Subcutaneous abdominal adipose tissue (tissue), 5 donors: ENCODE measurements at regions not wholly inside any gene's neighbourhood (a gene's known extent, or its start where the extent isn't known, plus 50 kb on each side); places are given as distances from the start of the nearest gene placed in this dataset.

Experiments
- H3K27ac ChIP-seq: one replicate; pipeline ENCODE4 v1.7.0; 2013; ENCODE audit warnings: low read depth, mild to moderate bottlenecking, inconsistent platforms, low read length, moderate library complexity
- H3K27me3 ChIP-seq, 5 donors: one replicate each; pipeline ENCODE4 v1.7.0; 2013; ENCODE audit warnings: low read length in 5 of 5, inconsistent platforms in 1 of 5; ENCODE audit not compliant: control insufficient read depth in 5 of 5, insufficient read depth in 4 of 5
- H3K36me3 ChIP-seq, 5 donors: one replicate each; pipeline ENCODE4 v1.7.0; 2013; ENCODE audit warnings: low read length in 5 of 5; ENCODE audit not compliant: control insufficient read depth in 5 of 5, insufficient read depth in 5 of 5
- H3K4me1 ChIP-seq, 5 donors: one replicate each; pipeline ENCODE4 v1.7.0; 2013; ENCODE audit warnings: low read length in 5 of 5, mild to moderate bottlenecking in 3 of 5, moderate library complexity in 1 of 5; ENCODE audit not compliant: control insufficient read depth in 5 of 5, insufficient read depth in 5 of 5
- H3K4me3 ChIP-seq, 5 donors: one replicate each; pipeline ENCODE4 v1.7.0; 2013; ENCODE audit warnings: low read length in 5 of 5, low read depth in 1 of 5
- H3K9ac ChIP-seq, 5 donors: one replicate each; pipeline ENCODE4 v1.7.0; 2013; ENCODE audit warnings: low read length in 5 of 5, mild to moderate bottlenecking in 4 of 5, moderate library complexity in 3 of 5
- H3K9me3 ChIP-seq, 5 donors: one replicate each; pipeline ENCODE4 v1.7.0; 2013; ENCODE audit warnings: low read length in 5 of 5; ENCODE audit not compliant: control insufficient read depth in 5 of 5
- donor health status: healthy.
- donor health status: healthy.
- donor health status: healthy.
- donor health status: healthy.
- donor health status: healthy.

GRCh38 chr1:2921970-2922686 lies 99.1 kb upstream of the ACTRT2 start:
- Histone ChIP-seq H3K27me3 (peaks cover 13 to 57% (median 44%) of the 10 kb centered on the region in 5 donors), H3K9me3 (no peaks in the 10 kb centered on the region), H3K4me1 (peaks cover 0 to 6% (median 0%) of the 10 kb centered on the region in 5 donors), H3K9ac (no peak overlapping the region), H3K27ac (no peak overlapping the region), H3K36me3 (no peaks in the 10 kb centered on the region), H3K4me3 (no peak overlapping the region)

GRCh38 chr1:2923351-2923750 lies 97.9 kb upstream of the ACTRT2 start:
- Histone ChIP-seq H3K27me3 (peaks cover 22 to 62% (median 46%) of the 10 kb centered on the region in 5 donors), H3K4me3 (no peak overlapping the region), H3K4me1 (peaks cover 0 to 6% (median 0%) of the 10 kb centered on the region in 5 donors), H3K9ac (no peak overlapping the region), H3K27ac (no peak overlapping the region), H3K36me3 (no peaks in the 10 kb centered on the region), H3K9me3 (no peaks in the 10 kb centered on the region)

- Histone ChIP-seq H3K9ac (no peak overlapping the region), H3K36me3 (no peaks in the 10 kb centered on the region), H3K9me3 (peaks cover 0 to 3% (median 0%) of the 10 kb centered on the region in 5 donors), H3K27me3 (peaks cover 36 to 73% (median 58%) of the 10 kb centered on the region in 5 donors), H3K4me1 (peaks cover 0 to 6% (median 0%) of the 10 kb centered on the region in 5 donors), H3K27ac (no peak overlapping the region), H3K4me3 (no peak overlapping the region)
Observed at GRCh38 chr1:2925291-2925690, 96.0 kb upstream of the ACTRT2 start.

GRCh38 chr1:2925918-2926317 lies 95.3 kb upstream of the ACTRT2 start:
- H3K27ac ChIP-seq = no peak overlapping the region
- H3K4me1 ChIP-seq = peaks cover 0 to 6% (median 0%) of the 10 kb centered on the region in 5 donors
- H3K9ac ChIP-seq = no peak overlapping the region
- peaks cover 0 to 3% (median 0%) of the 10 kb centered on the region in 5 donors for H3K9me3 ChIP-seq
- peaks cover 40 to 73% (median 58%) of the 10 kb centered on the region in 5 donors for H3K27me3 ChIP-seq
- H3K36me3 ChIP-seq = no peaks in the 10 kb centered on the region
- no peak overlapping the region for H3K4me3 ChIP-seq

- H3K4me1 ChIP-seq = peaks cover 0 to 6% (median 0%) of the 10 kb centered on the region in 5 donors
- no peaks in the 10 kb centered on the region for H3K36me3 ChIP-seq
- peaks cover 46 to 74% (median 64%) of the 10 kb centered on the region in 5 donors for H3K27me3 ChIP-seq
- peaks cover 0 to 3% (median 0%) of the 10 kb centered on the region in 5 donors for H3K9me3 ChIP-seq
- H3K9ac ChIP-seq = no peak overlapping the region
- no peak overlapping the region for H3K27ac ChIP-seq
- no peak overlapping the region for H3K4me3 ChIP-seq
Observed at GRCh38 chr1:2926447-2927055, 94.7 kb upstream of the ACTRT2 start.

GRCh38 chr1:2927393-2928360 lies 93.6 kb upstream of the ACTRT2 start:
- H3K4me1 ChIP-seq = peaks cover 0 to 6% (median 0%) of the 10 kb centered on the region in 5 donors
- peaks cover 53 to 77% (median 66%) of the 10 kb centered on the region in 5 donors for H3K27me3 ChIP-seq
- peaks cover 0 to 3% (median 0%) of the 10 kb centered on the region in 5 donors for H3K9me3 ChIP-seq
- no peak overlapping the region for H3K9ac ChIP-seq
- no peak overlapping the region for H3K27ac ChIP-seq
- no peak overlapping the region for H3K4me3 ChIP-seq
- no peaks in the 10 kb centered on the region for H3K36me3 ChIP-seq

GRCh38 chr1:2928366-2929325 lies 92.6 kb upstream of the ACTRT2 start:
- peaks cover 61 to 74% (median 68%) of the 10 kb centered on the region in 5 donors for H3K27me3 ChIP-seq
- no peak overlapping the region for H3K9ac ChIP-seq
- peaks cover 0 to 3% (median 0%) of the 10 kb centered on the region in 5 donors for H3K9me3 ChIP-seq

GRCh38 chr1:2929335-2929734 lies 91.9 kb upstream of the ACTRT2 start:
- Histone ChIP-seq H3K27me3 (peaks cover 60 to 71% (median 66%) of the 10 kb centered on the region in 5 donors), H3K9ac (no peak overlapping the region), H3K36me3 (no peaks in the 10 kb centered on the region), H3K4me3 (no peak overlapping the region), H3K27ac (no peak overlapping the region), H3K4me1 (peaks cover 0 to 6% (median 0%) of the 10 kb centered on the region in 5 donors), H3K9me3 (peaks cover 0 to 3% (median 0%) of the 10 kb centered on the region in 5 donors)

More at GRCh38 chr1:2928366-2929325, 92.6 kb upstream of the ACTRT2 start:
- Histone ChIP-seq H3K4me3 (no peak overlapping the region), H3K27ac (no peak overlapping the region), H3K4me1 (peaks cover 0 to 6% (median 0%) of the 10 kb centered on the region in 5 donors), H3K36me3 (no peaks in the 10 kb centered on the region)
